GM12892 (cell line): ENCODE measurements at regions not wholly inside any gene's neighbourhood (a gene's known extent, or its start where the extent isn't known, plus 50 kb on each side); places are given as distances from the start of the nearest gene placed in this dataset.

Experiments
- POLR2A ChIP-seq: IDR thresholded peaks from 2 replicates; pipeline ENCODE4 v1.6.1; 2011; ENCODE audit warnings: low read depth, low read length, control low read depth
- TAF1 ChIP-seq: IDR thresholded peaks from 2 replicates; pipeline ENCODE4 v1.6.1; 2011; ENCODE audit warnings: low read depth, mild to moderate bottlenecking, control low read depth, low read length, borderline replicate concordance

GRCh38 chr2:217218269-217219163 lies 358.7 kb upstream of the TNP1 start:
- TF ChIP-seq POLR2A (no peak), TAF1 (no peak)
